Esophagus squamous epithelium (tissue), 5 donors: ENCODE measurements at regions not wholly inside any gene's neighbourhood (a gene's known extent, or its start where the extent isn't known, plus 50 kb on each side); places are given as distances from the start of the nearest gene placed in this dataset.

Experiments used
- DNase-seq: peaks from one replicate; lab custom pipeline; 2025; lab: John Stamatoyannopoulos, UW
- H3K27ac ChIP-seq, 4 donors: fragments of 200-600 bp; sonication (generic); one replicate each; pipeline ENCODE4 v1.5.1; 2016 to 2019; ENCODE audit warnings: mild to moderate bottlenecking in 1 of 4
- H3K27me3 ChIP-seq, 4 donors: fragments of 200-600 bp; sonication (generic); 1 replicate in 3 of 4; 2 replicates in 1 of 4; pipeline versions ENCODE4 v1.5.1 to v1.6.0; 2017 to 2021; ENCODE audit warnings: antibody characterized with exemption in 1 of 4
- H3K36me3 ChIP-seq, 3 donors: fragments of 200-600 bp; sonication (generic); one replicate each; pipeline ENCODE4 v1.5.1; 2016 to 2019
- H3K4me1 ChIP-seq, 3 donors: fragments of 200-600 bp; sonication (generic); one replicate each; pipeline ENCODE4 v1.5.1; 2017 to 2019
- H3K4me3 ChIP-seq, 4 donors: fragments of 200-600 bp; sonication (generic); 1 replicate in 3 of 4; 2 replicates in 1 of 4; pipeline ENCODE4 v1.5.1; 2016 to 2019; ENCODE audit warnings: mild to moderate bottlenecking in 2 of 4, moderate library complexity in 1 of 4
- H3K9me3 ChIP-seq, 3 donors: fragments of 200-600 bp; sonication (generic); one replicate each; pipeline ENCODE4 v1.5.1; 2016 to 2019
- POLR2A ChIP-seq, 4 donors: fragments of 450-650 bp; IDR thresholded peaks; one replicate each; pipeline ENCODE4 v1.6.1; 2017; ENCODE audit warnings: antibody characterized with exemption in 4 of 4, mild to moderate bottlenecking in 4 of 4, moderate library complexity in 3 of 4
- WGBS, 2 donors: methylation state at CpG; one replicate each; pipeline ENCODE4 v1.1.5; 2018; 5-methylcytosine and 5-hydroxymethylcytosine counted together
- intact Hi-C: fragments of 100-400 bp; cut with DNase I; formaldehyde crosslinking; loops from one replicate; pipeline ENCODE4 v1.15.0; 2022
- TF ChIP-seq, protein P1 (sequence below), 6 experiments: fragments of 450-650 bp in 4 of 6; fragments of 200-600 bp in 2 of 6; sonication (generic) in 2 of 6; IDR thresholded peaks; one replicate each; pipeline ENCODE4 v1.5.1; 2016 to 2019; ENCODE audit warnings: antibody characterized with exemption in 6 of 6, mild to moderate bottlenecking in 4 of 6, moderate library complexity in 4 of 6
- donor health status: DM: yes; HTN: yes; CAD: no.

DNA sequence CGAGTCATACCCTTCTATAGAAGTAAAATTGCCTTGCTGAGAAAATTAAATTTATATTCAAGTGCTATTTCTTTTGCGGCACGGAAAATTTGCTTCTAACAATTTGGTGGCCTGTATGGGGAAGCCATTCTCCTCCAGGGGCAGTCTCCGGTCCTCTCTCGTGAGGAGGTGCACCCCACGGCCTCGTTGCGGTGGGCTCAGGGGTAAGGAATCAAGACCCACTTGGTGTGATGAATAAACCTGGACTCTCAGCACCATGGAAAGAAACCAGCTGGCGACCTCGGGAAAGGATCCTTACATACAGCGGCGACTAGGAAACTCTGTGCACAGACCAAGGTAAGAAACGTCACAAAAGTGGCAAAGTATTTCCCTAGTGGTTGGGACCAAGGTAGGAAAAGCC is 252.9 kb downstream of the DPY19L2 start:
- intact Hi-C loops, result no loop called here
- Histone ChIP-seq H3K27ac (no peak overlapping the region), H3K27me3 (no peaks in the 10 kb centered on the region), H3K4me1 (no peaks in the 10 kb centered on the region), H3K9me3 (peaks cover 0 to 11% (median 6%) of the 10 kb centered on the region in 3 donors), H3K36me3 (no peaks in the 10 kb centered on the region), H3K4me3 (no peak overlapping the region)
- WGBS, 2 donors, result 90 to 92% methylated on average over 10 to 11 of the region's 13 CpGs
- no peak for DNase-seq
- TF ChIP-seq, protein P1, sequence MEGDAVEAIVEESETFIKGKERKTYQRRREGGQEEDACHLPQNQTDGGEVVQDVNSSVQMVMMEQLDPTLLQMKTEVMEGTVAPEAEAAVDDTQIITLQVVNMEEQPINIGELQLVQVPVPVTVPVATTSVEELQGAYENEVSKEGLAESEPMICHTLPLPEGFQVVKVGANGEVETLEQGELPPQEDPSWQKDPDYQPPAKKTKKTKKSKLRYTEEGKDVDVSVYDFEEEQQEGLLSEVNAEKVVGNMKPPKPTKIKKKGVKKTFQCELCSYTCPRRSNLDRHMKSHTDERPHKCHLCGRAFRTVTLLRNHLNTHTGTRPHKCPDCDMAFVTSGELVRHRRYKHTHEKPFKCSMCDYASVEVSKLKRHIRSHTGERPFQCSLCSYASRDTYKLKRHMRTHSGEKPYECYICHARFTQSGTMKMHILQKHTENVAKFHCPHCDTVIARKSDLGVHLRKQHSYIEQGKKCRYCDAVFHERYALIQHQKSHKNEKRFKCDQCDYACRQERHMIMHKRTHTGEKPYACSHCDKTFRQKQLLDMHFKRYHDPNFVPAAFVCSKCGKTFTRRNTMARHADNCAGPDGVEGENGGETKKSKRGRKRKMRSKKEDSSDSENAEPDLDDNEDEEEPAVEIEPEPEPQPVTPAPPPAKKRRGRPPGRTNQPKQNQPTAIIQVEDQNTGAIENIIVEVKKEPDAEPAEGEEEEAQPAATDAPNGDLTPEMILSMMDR (IDR thresholded peaks at IDR 0.05), result no peak
- TF ChIP-seq POLR2A (IDR thresholded peaks at IDR 0.05), result no peak

DNA sequence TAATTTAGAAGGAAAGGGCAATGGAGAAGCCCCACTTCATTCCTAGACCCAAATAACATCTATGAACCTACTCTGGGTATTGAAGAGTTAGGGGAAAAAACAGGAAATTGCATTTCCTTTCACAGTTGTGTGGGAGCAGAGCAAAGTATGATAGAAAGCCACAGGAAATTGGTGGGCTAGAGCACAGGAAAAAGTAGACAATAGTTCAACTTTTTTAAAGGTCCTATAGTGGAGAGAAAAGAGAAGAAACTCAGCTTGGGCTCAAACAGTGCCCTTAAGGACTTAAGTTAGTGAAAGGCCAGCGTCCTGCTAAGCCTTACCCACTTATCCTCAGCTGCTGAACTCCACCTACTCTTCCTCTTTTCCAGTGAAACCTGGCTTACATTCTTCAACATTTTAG is 258.1 kb downstream of the DPY19L2 start:
- H3K36me3 ChIP-seq, result no peaks in the 10 kb centered on the region
- H3K27ac ChIP-seq, result no peak overlapping the region
- intact Hi-C loops, result no loop called here
- no peak for DNase-seq
- no peak overlapping the region for H3K4me3 ChIP-seq
- H3K9me3 ChIP-seq, result peaks cover 0 to 14% (median 2%) of the 10 kb centered on the region in 3 donors
- no peak for TF ChIP-seq POLR2A (IDR thresholded peaks at IDR 0.05)
- TF ChIP-seq, protein P1 (IDR thresholded peaks at IDR 0.05), result no peak
- H3K4me1 ChIP-seq, result no peaks in the 10 kb centered on the region
- H3K27me3 ChIP-seq, result no peaks in the 10 kb centered on the region
- WGBS, 2 donors, result 17 to 24% methylated on average over 1 of the region's 1 CpG

DNA sequence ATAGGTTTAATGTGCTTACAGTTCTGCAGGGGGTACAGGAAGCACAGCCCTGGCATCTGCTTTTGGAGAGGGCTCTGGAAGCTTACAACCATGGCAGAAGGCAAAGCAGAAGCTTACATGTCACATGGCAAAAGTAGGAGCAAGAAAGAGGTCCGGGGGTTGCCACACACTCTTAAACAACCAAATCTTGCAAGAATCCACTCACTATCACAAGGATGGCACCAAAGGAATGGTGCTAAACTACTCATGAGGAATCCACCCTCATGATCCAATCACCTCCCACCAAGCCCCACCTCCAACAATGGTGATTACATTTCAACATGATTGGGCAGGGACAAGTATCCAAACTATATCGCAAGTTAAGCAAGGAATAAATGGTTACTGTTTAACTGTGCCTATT is 255.8 kb upstream of the AVPR1A start:
- TF ChIP-seq, protein P1 (IDR thresholded peaks at IDR 0.05), result no peak
- TF ChIP-seq POLR2A (IDR thresholded peaks at IDR 0.05), result no peak
- peaks cover 0 to 11% (median 0%) of the 10 kb centered on the region in 3 donors for H3K9me3 ChIP-seq
- H3K36me3 ChIP-seq, result no peaks in the 10 kb centered on the region
- no peaks in the 10 kb centered on the region for H3K27me3 ChIP-seq
- H3K4me3 ChIP-seq, result no peak overlapping the region
- no peak overlapping the region for H3K27ac ChIP-seq
- intact Hi-C loops, result no loop called here
- WGBS, 2 donors, result 69 to 79% methylated on average over 2 of the region's 2 CpGs
- no peaks in the 10 kb centered on the region for H3K4me1 ChIP-seq
- no peak for DNase-seq

DNA sequence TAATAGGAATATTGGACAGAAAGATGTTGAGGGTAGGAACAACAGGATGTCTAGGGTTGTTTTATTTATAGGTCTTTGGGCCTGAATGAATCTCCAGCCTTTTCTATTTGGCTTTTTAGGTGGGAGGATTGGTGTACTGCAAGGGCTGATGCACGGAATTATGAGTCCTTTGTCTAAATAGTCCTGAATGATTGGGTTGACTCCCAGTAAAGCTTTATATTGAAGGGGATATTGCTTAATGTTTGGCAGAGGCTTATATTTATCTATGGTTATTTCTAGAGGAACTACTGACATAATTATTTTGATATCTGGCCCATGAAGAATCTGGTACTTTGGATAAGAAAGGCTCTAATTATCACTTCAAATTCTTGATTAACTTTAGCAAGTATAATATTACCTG is 253.6 kb upstream of the AVPR1A start:
- Histone ChIP-seq H3K36me3 (no peaks in the 10 kb centered on the region), H3K4me3 (no peak overlapping the region), H3K27me3 (no peaks in the 10 kb centered on the region), H3K9me3 (peaks cover 0 to 11% (median 0%) of the 10 kb centered on the region in 3 donors), H3K27ac (no peak overlapping the region), H3K4me1 (no peaks in the 10 kb centered on the region)
- WGBS, 2 donors, result 0% methylated on average over 1 of the region's 1 CpG; no CpG with 5 or more reads in 1 of the 2 donors
- intact Hi-C loops, result no loop called here
- no peak for DNase-seq
- TF ChIP-seq, protein P1 (IDR thresholded peaks at IDR 0.05), result no peak
- no peak for TF ChIP-seq POLR2A (IDR thresholded peaks at IDR 0.05)

DNA sequence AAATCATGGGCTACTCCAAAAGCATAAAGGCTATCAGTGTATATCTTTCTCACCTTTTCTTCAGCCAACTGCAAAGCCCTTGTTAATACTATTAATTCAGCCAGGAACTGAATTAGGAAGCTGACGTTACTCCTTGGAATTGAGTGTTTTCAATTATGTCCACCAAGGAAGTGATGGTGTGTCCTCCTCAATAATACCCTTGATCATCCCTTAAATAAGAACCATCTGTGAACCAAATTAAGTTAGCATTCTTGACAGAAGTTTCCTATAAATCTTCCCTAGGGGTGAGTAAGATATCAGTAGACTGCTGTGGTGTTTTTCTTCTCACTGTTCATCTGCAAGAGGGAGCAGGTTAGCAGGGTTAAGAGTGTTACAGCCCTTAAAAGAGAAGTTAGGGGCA is 252.3 kb upstream of the AVPR1A start:
- intact Hi-C loops, result no loop called here
- peaks cover 0 to 11% (median 0%) of the 10 kb centered on the region in 3 donors for H3K9me3 ChIP-seq
- H3K27me3 ChIP-seq, result no peaks in the 10 kb centered on the region
- no peak overlapping the region for H3K4me3 ChIP-seq
- no peak for DNase-seq
- no peak overlapping the region for H3K27ac ChIP-seq
- no peaks in the 10 kb centered on the region for H3K4me1 ChIP-seq
- TF ChIP-seq POLR2A (IDR thresholded peaks at IDR 0.05), result no peak
- TF ChIP-seq, protein P1 (IDR thresholded peaks at IDR 0.05), result no peak
- H3K36me3 ChIP-seq, result no peaks in the 10 kb centered on the region
- 19 to 58% methylated on average over 1 of the region's 1 CpG for WGBS, 2 donors
